H1 (cell line): ENCODE measurements at regions not wholly inside any gene's neighbourhood (a gene's known extent, or its start where the extent isn't known, plus 50 kb on each side); places are given as distances from the start of the nearest gene placed in this dataset.

Experiments
- CTCF ChIA-PET: fragments of 300-600 bp; sonication (Branson Sonifier 250); formaldehyde crosslinking; loops from one replicate; lab custom pipeline; 2021; ENCODE audit not compliant: partially characterized antibody; lab: Charles Lee
- POLR2A ChIA-PET: fragments of 300-600 bp; sonication (Branson Sonifier 250); formaldehyde crosslinking; loops from one replicate; lab custom pipeline; 2021; ENCODE audit warnings: inconsistent platforms; ENCODE audit not compliant: partially characterized antibody; lab: Charles Lee
- DNase-seq, 2 experiments: peaks; one replicate each; pipeline versions ENCODE4 v3.0.0 to v3.0.0-alpha.2; 2010 to 2022; ENCODE audit warnings: low spot score in 2 of 2, low read depth in 1 of 2, mixed read lengths in 1 of 2
- FAIRE-seq: peaks from 2 replicates; lab custom pipeline; 2011; peaks lifted over from hg19 to GRCh38; lab: Jason Lieb, UNC
- H2AFZ ChIP-seq: 2 replicates; pipeline ENCODE4 v1.8.1; 2012; ENCODE audit warnings: low read length, inconsistent platforms
- H2AK5ac ChIP-seq: 2 replicates; pipeline ENCODE4 v1.6.1; 2013; ENCODE audit warnings: low read depth, low read length
- H2BK120ac ChIP-seq: replicated peaks from 2 replicates; pipeline ENCODE3; 2013; ENCODE audit warnings: low read depth, low read length, inconsistent platforms
- H2BK12ac ChIP-seq: 2 replicates; pipeline ENCODE4 v1.6.1; 2013; ENCODE audit warnings: low read depth, low read length
- H2BK15ac ChIP-seq: 2 replicates; pipeline ENCODE4 v1.6.1; 2013; ENCODE audit warnings: low read length
- H2BK20ac ChIP-seq: 2 replicates; pipeline ENCODE4 v1.6.1; 2013; ENCODE audit warnings: low read length
- H2BK5ac ChIP-seq: 2 replicates; pipeline ENCODE4 v1.6.1; 2013; ENCODE audit warnings: low read depth, low read length
- H3K14ac ChIP-seq: 2 replicates; pipeline ENCODE4 v1.6.1; 2013; ENCODE audit warnings: inconsistent platforms; ENCODE audit not compliant: insufficient read length
- H3K18ac ChIP-seq: 2 replicates; pipeline ENCODE4 v1.6.1; 2013; ENCODE audit warnings: low read length; ENCODE audit errors: extremely low read depth
- H3K23ac ChIP-seq: 2 replicates; pipeline ENCODE4 v1.6.1; 2013; ENCODE audit warnings: inconsistent platforms; ENCODE audit not compliant: insufficient read length
- H3K23me2 ChIP-seq: 2 replicates; pipeline ENCODE4 v1.6.1; 2013; ENCODE audit warnings: low read depth, low read length
- H3K27ac ChIP-seq: 2 replicates; pipeline ENCODE4 v1.6.1; 2011; ENCODE audit warnings: low read depth, low read length, inconsistent platforms
- H3K27me3 ChIP-seq, 4 experiments: replicated peaks in 1 of 4; 1 replicate in 1 of 4; 2 replicates in 3 of 4; pipeline versions ENCODE4 v1.6.1 to v1.8.1; 2011 to 2013; ENCODE audit warnings: low read length in 3 of 4, mild to moderate bottlenecking in 3 of 4, inconsistent platforms in 2 of 4, mixed read lengths in 2 of 4, moderate library complexity in 1 of 4; ENCODE audit not compliant: control insufficient read depth in 3 of 4, insufficient read depth in 3 of 4; ENCODE audit errors: extremely low read depth in 1 of 4
- H3K36me3 ChIP-seq, 4 experiments: 2 replicates each; pipeline versions ENCODE4 v1.6.1 to v1.8.1; 2011 to 2013; ENCODE audit warnings: mild to moderate bottlenecking in 4 of 4, low read length in 3 of 4, moderate library complexity in 2 of 4, control low read depth in 1 of 4, inconsistent platforms in 1 of 4; ENCODE audit not compliant: insufficient read depth in 4 of 4, control insufficient read depth in 2 of 4
- H3K4ac ChIP-seq: replicated peaks from 2 replicates; pipeline ENCODE3; 2013; ENCODE audit warnings: low read length, low read depth, mixed read lengths, inconsistent platforms; ENCODE audit not compliant: insufficient read length
- H3K4me1 ChIP-seq, 4 experiments: replicated peaks in 1 of 4; 1 replicate in 1 of 4; 2 replicates in 3 of 4; pipeline versions ENCODE4 v1.6.1 to v1.8.1; 2011 to 2013; ENCODE audit warnings: low read length in 3 of 4, inconsistent platforms in 2 of 4, mixed read lengths in 1 of 4; ENCODE audit not compliant: insufficient read depth in 4 of 4, control insufficient read depth in 3 of 4
- H3K4me2 ChIP-seq, 2 experiments: 2 replicates each; pipeline versions ENCODE4 v1.6.1 to v1.8.1; 2011 to 2013; ENCODE audit warnings: low read depth in 2 of 2, low read length in 2 of 2, control low read depth in 1 of 2, inconsistent platforms in 1 of 2, mild to moderate bottlenecking in 1 of 2; ENCODE audit not compliant: insufficient read depth in 1 of 2
- H3K4me3 ChIP-seq, 4 experiments: fragments of 200-600, 300-600 bp in 1 of 4; sonication (generic), shearing (Covaris generic), sonication (Bioruptor Twin) in 1 of 4; 2 replicates each; pipeline versions ENCODE4 v1.5.1 to v1.8.1; 2011 to 2016; ENCODE audit warnings: low read length in 4 of 4, low read depth in 3 of 4, control low read depth in 2 of 4, inconsistent platforms in 2 of 4, mild to moderate bottlenecking in 2 of 4, mixed read lengths in 1 of 4, moderate library complexity in 1 of 4; ENCODE audit not compliant: insufficient read depth in 2 of 4; ENCODE audit errors: extremely low read depth in 1 of 4
- H3K56ac ChIP-seq: replicated peaks from 2 replicates; pipeline ENCODE3; 2013; ENCODE audit warnings: low read depth, mild to moderate bottlenecking, mixed read lengths, low read length, inconsistent platforms; ENCODE audit not compliant: insufficient read length
- H3K79me1 ChIP-seq: 2 replicates; pipeline ENCODE4 v1.6.1; 2013; ENCODE audit warnings: low read depth, low read length, control low read depth
- H3K79me2 ChIP-seq, 2 experiments: 2 replicates each; pipeline versions ENCODE4 v1.6.1 to v1.8.1; 2012 to 2013; ENCODE audit warnings: low read length in 2 of 2, mild to moderate bottlenecking in 2 of 2, inconsistent platforms in 1 of 2; ENCODE audit not compliant: insufficient read depth in 2 of 2, control insufficient read depth in 1 of 2
- H3K9ac ChIP-seq, 4 experiments: replicated peaks in 1 of 4; 1 replicate in 1 of 4; 2 replicates in 3 of 4; pipeline versions ENCODE4 v1.6.1 to v1.8.1; 2011 to 2013; ENCODE audit warnings: low read depth in 3 of 4, low read length in 3 of 4, control low read depth in 2 of 4, mild to moderate bottlenecking in 2 of 4, moderate library complexity in 2 of 4, inconsistent platforms in 1 of 4; ENCODE audit errors: extremely low read depth in 1 of 4
- H3K9me3 ChIP-seq, 2 experiments: 2 replicates each; pipeline versions ENCODE4 v1.6.1 to v1.8.1; 2012 to 2013; ENCODE audit warnings: mild to moderate bottlenecking in 2 of 2, moderate library complexity in 2 of 2, control low read depth in 1 of 2, inconsistent platforms in 1 of 2, low read depth in 1 of 2, low read length in 1 of 2, mixed read lengths in 1 of 2; ENCODE audit not compliant: insufficient read depth in 2 of 2
- H4K20me1 ChIP-seq, 2 experiments: replicated peaks in 1 of 2; 2 replicates each; pipeline versions ENCODE3 to v1.8.1; 2011 to 2013; ENCODE audit warnings: inconsistent platforms in 2 of 2, low read length in 2 of 2, mild to moderate bottlenecking in 1 of 2; ENCODE audit not compliant: insufficient read depth in 2 of 2, control insufficient read depth in 1 of 2
- H4K5ac ChIP-seq: 2 replicates; pipeline ENCODE4 v1.6.1; 2013; ENCODE audit warnings: low read length, low read depth, mixed read lengths, inconsistent platforms; ENCODE audit not compliant: insufficient read length
- H4K8ac ChIP-seq: 2 replicates; pipeline ENCODE4 v1.8.0; 2013; ENCODE audit warnings: mild to moderate bottlenecking, moderate library complexity, low read length, inconsistent platforms; ENCODE audit not compliant: insufficient read depth; ENCODE audit errors: extremely low read depth
- H4K91ac ChIP-seq: replicated peaks from 2 replicates; pipeline ENCODE3; 2013; ENCODE audit warnings: low read length, mixed read lengths, inconsistent platforms; ENCODE audit not compliant: insufficient read length
- ASH2L ChIP-seq: fragments of 200-600, 300-600 bp; sonication (generic); IDR thresholded peaks from one replicate; pipeline ENCODE4 v1.7.1; 2017; ENCODE audit warnings: low read length
- ATF2 ChIP-seq: IDR thresholded peaks from 2 replicates; pipeline ENCODE4 v1.6.1; 2012; ENCODE audit warnings: low read length, inconsistent platforms
- BCL11A ChIP-seq, 2 experiments: IDR thresholded peaks; one replicate each; pipeline ENCODE4 v1.6.1; 2011; ENCODE audit warnings: low read depth in 2 of 2, low read length in 2 of 2, mild to moderate bottlenecking in 2 of 2
- CBX8 ChIP-seq: fragments of 300-800, 300-1000 bp; sonication (generic); IDR thresholded peaks from 2 replicates; pipeline ENCODE4 v1.7.1; 2016; ENCODE audit warnings: low read depth, low read length, borderline replicate concordance
- CHD1 ChIP-seq: IDR thresholded peaks from 2 replicates; pipeline ENCODE4 v1.6.1; 2012; ENCODE audit warnings: low read depth, low read length, improper control_type of control experiment
- GABPA ChIP-seq: IDR thresholded peaks from 2 replicates; pipeline ENCODE4 v1.6.1; 2011; ENCODE audit warnings: mild to moderate bottlenecking, low read length, moderate library complexity, borderline replicate concordance; ENCODE audit not compliant: insufficient read depth
- RAD21 ChIP-seq, 2 experiments: IDR thresholded peaks in 1 of 2; conservative IDR thresholded peaks in 1 of 2; 2 replicates each; pipeline ENCODE4 v1.6.1; 2011; ENCODE audit warnings: low read depth in 2 of 2, low read length in 2 of 2, improper control_type of control experiment in 1 of 2, inconsistent platforms in 1 of 2, mild to moderate bottlenecking in 1 of 2, moderate library complexity in 1 of 2
- SAP30 ChIP-seq: fragments of 300-600 bp; sonication (generic); IDR thresholded peaks from 2 replicates; pipeline ENCODE4 v1.7.1; 2012; ENCODE audit warnings: low read length, moderate library complexity, mild to moderate bottlenecking, inconsistent platforms; ENCODE audit not compliant: insufficient read depth, insufficient replicate concordance
- TAF7 ChIP-seq: optimal IDR thresholded peaks from 2 replicates; pipeline ENCODE3; 2011; ENCODE audit warnings: low read depth, mild to moderate bottlenecking, inconsistent platforms, low read length, moderate library complexity, borderline replicate concordance
- YY1 ChIP-seq: IDR thresholded peaks from 2 replicates; pipeline ENCODE4 v1.6.1; 2011; ENCODE audit warnings: low read depth, mild to moderate bottlenecking, low read length
- WGBS, 2 experiments: shearing (Covaris generic) in 1 of 2; methylation state at CpG; one replicate each; pipeline versions ENCODE4 v1.1.6 to v1.1.7; 2013 to 2015; ENCODE audit warnings: low lambda C conversion rate in 2 of 2, mixed read lengths in 2 of 2, inconsistent platforms in 1 of 2, low coverage in 1 of 2, missing lambda C conversion rate in 1 of 2; ENCODE audit not compliant: insufficient replicate concordance in 2 of 2, insufficient coverage in 1 of 2, insufficient read length in 1 of 2; ENCODE audit errors: extremely low coverage in 1 of 2, missing lambda C conversion rate in 1 of 2; 5-methylcytosine and 5-hydroxymethylcytosine counted together

GRCh38 chr18:78559584-78559983, 420.0 kb upstream of the SALL3 start:
- Histone ChIP-seq H2BK5ac (no peak overlapping the region), H3K79me1 (no peaks in the 10 kb centered on the region), H3K4me3 (no peak overlapping the region), H4K5ac (no peak overlapping the region), H2AFZ (no peak overlapping the region), H3K79me2 (no peaks in the 10 kb centered on the region), H3K27me3 (no peaks in the 10 kb centered on the region), H3K27ac (no peak overlapping the region), H3K14ac (no peak overlapping the region), H4K20me1 (no peaks in the 10 kb centered on the region), H3K9ac (no peak overlapping the region), H2BK20ac (no peak overlapping the region), H2BK120ac (no peak overlapping the region), H3K4ac (no peak overlapping the region), H3K56ac (no peak overlapping the region), H2BK12ac (no peak overlapping the region), H3K9me3 (peaks cover 7 to 17% of the 10 kb centered on the region in 2 experiments), H3K4me1 (no peaks in the 10 kb centered on the region; a peak in 1 of 7 replicates), H3K23me2 (no peaks in the 10 kb centered on the region), H3K36me3 (no peaks in the 10 kb centered on the region), H3K4me2 (no peak overlapping the region), H3K23ac (no peak overlapping the region), H2AK5ac (no peak overlapping the region), H2BK15ac (no peak overlapping the region), H4K91ac (no peak overlapping the region), H4K8ac (no peak overlapping the region), H3K18ac (no peak overlapping the region; the same call in 1 of the 2 replicates)
- no peak for TF ChIP-seq GABPA
- no peak for TF ChIP-seq ATF2
- no peak for TF ChIP-seq CBX8
- no peak for TF ChIP-seq SAP30
- TF ChIP-seq TAF7, result no peak
- no peak for TF ChIP-seq RAD21 (IDR thresholded peaks at IDR 0.05 in 1 of 2, conservative IDR thresholded peaks at IDR 0.05 in 1 of 2; ENCODE audit: low read depth in 2 of 2, low read length in 2 of 2)
- no peak for TF ChIP-seq BCL11A (IDR thresholded peaks at IDR 0.05; ENCODE audit: low read depth in 2 of 2, low read length in 2 of 2)
- no peak for TF ChIP-seq ASH2L
- TF ChIP-seq CHD1, result no peak
- no peak for TF ChIP-seq YY1
- CTCF ChIA-PET, result no interaction called here
- DNase-seq (no peak), FAIRE-seq (no peak)
- POLR2A ChIA-PET, result no interaction called here
- WGBS, 2 experiments, result 95% methylated on average over 9 of the region's 9 CpGs; no CpG with 5 or more reads in 1 of the 2 experiments
